Thyroid gland (tissue), 4 donors: ENCODE measurements at regions not wholly inside any gene's neighbourhood (a gene's known extent, or its start where the extent isn't known, plus 50 kb on each side); places are given as distances from the start of the nearest gene placed in this dataset.
"Not testable (repeated sequence)": the region's sequence is repeated elsewhere in the genome, so short reads cannot be mapped to it uniquely, and the experiment has no call there.

Experiments used
- DNase-seq, 2 donors: peaks; one replicate each; pipeline ENCODE4 v3.0.0-alpha.2; 2019
- H3K27ac ChIP-seq, 3 donors: fragments of 200-600 bp; sonication (generic); 1 replicate in 2 of 3; 2 replicates in 1 of 3; pipeline ENCODE4 v1.5.1; 2016 to 2019; ENCODE audit warnings: mild to moderate bottlenecking in 1 of 3, moderate library complexity in 1 of 3
- H3K27me3 ChIP-seq: fragments of 200-600 bp; sonication (generic); one replicate; pipeline ENCODE4 v1.5.1; 2019
- H3K36me3 ChIP-seq, 2 donors: fragments of 200-600 bp; sonication (generic); one replicate each; pipeline ENCODE4 v1.5.1; 2016 to 2019
- H3K4me1 ChIP-seq, 2 donors: fragments of 200-600 bp; sonication (generic); one replicate each; pipeline ENCODE4 v1.5.1; 2017 to 2019
- H3K4me3 ChIP-seq, 3 donors: fragments of 200-600 bp; sonication (generic); replicated peaks in 1 of 3; 1 replicate in 2 of 3; 2 replicates in 1 of 3; pipeline ENCODE4 v1.5.1; 2016; ENCODE audit warnings: mild to moderate bottlenecking in 1 of 3
- H3K9me3 ChIP-seq: fragments of 200-600 bp; sonication (generic); one replicate; pipeline ENCODE4 v1.5.1; 2017
- CTCF ChIP-seq, 6 experiments: fragments of 200-600 bp in 3 of 6; fragments of 450-650 bp in 3 of 6; sonication (generic) in 3 of 6; IDR thresholded peaks; one replicate each; pipeline ENCODE4 v1.5.1; 2016 to 2019; ENCODE audit warnings: antibody characterized with exemption in 6 of 6, mild to moderate bottlenecking in 2 of 6, inconsistent platforms in 1 of 6, moderate library complexity in 1 of 6
- POLR2A ChIP-seq, 2 donors: fragments of 450-650 bp; IDR thresholded peaks; one replicate each; pipeline ENCODE4 v1.6.1; 2017; ENCODE audit warnings: antibody characterized with exemption in 2 of 2, mild to moderate bottlenecking in 2 of 2, moderate library complexity in 1 of 2
- WGBS, 2 donors: methylation state at CpG; one replicate each; pipeline ENCODE4 v1.1.5; 2017; 5-methylcytosine and 5-hydroxymethylcytosine counted together
- intact Hi-C: fragments of 100-400 bp; cut with DNase I; formaldehyde crosslinking; loops from one replicate; pipeline ENCODE4 v1.15.1; 2023

- Histone ChIP-seq H3K27me3 (no peaks in the 10 kb centered on the region), H3K27ac (no peak overlapping the region), H3K4me3 (no peak overlapping the region), H3K4me1 (no peaks in the 10 kb centered on the region), H3K9me3 (no peaks in the 10 kb centered on the region), H3K36me3 (no peaks in the 10 kb centered on the region)
- TF ChIP-seq CTCF (IDR thresholded peaks at IDR 0.05) (no peak), POLR2A (IDR thresholded peaks at IDR 0.05) (no peak)
- intact Hi-C loops, result no loop called here
- DNase-seq, result no peak
- WGBS, 2 donors, result 90 to 94% methylated on average over 2 to 4 of the region's 4 CpGs
Measured at GRCh38 chr7:89621925-89622641, 532.2 kb upstream of the STEAP1 start.

- Histone ChIP-seq H3K27me3 (no peaks in the 10 kb centered on the region), H3K27ac (no peak overlapping the region), H3K36me3 (no peaks in the 10 kb centered on the region), H3K4me3 (no peak overlapping the region), H3K9me3 (no peaks in the 10 kb centered on the region), H3K4me1 (no peaks in the 10 kb centered on the region)
- peak; percentile 19 to 26 for DNase-seq
- intact Hi-C loops, result no loop called here
- TF ChIP-seq POLR2A (IDR thresholded peaks at IDR 0.05) (no peak), CTCF (IDR thresholded peaks at IDR 0.05) (peak in 5 of 6 experiments; percentile 18 to 82 (median 67))
- WGBS, 2 donors, result 9 to 18% methylated on average over 1 of the region's 1 CpG
Measured at GRCh38 chr7:89623018-89623672, 531.1 kb upstream of the STEAP1 start.

GRCh38 chr7:89624155-89624554 lies 530.1 kb upstream of the STEAP1 start:
- H3K4me1 ChIP-seq, H3K4me3 ChIP-seq, H3K27ac ChIP-seq, H3K27me3 ChIP-seq, H3K36me3 ChIP-seq, intact Hi-C loops, H3K9me3 ChIP-seq, DNase-seq: not testable (repeated sequence)
- 90 to 92% methylated on average over 5 of the region's 5 CpGs for WGBS, 2 donors

- 88 to 90% methylated on average over 3 of the region's 3 CpGs for WGBS, 2 donors
- H3K9me3 ChIP-seq, result no peaks in the 10 kb centered on the region
- no peak overlapping the region for H3K27ac ChIP-seq
- H3K27me3 ChIP-seq, result no peaks in the 10 kb centered on the region
- H3K4me1 ChIP-seq, result no peaks in the 10 kb centered on the region
- DNase-seq, result no peak
- no peak overlapping the region for H3K4me3 ChIP-seq
- no peaks in the 10 kb centered on the region for H3K36me3 ChIP-seq
- TF ChIP-seq POLR2A (IDR thresholded peaks at IDR 0.05), result no peak
- no peak for TF ChIP-seq CTCF (IDR thresholded peaks at IDR 0.05)
- intact Hi-C loops, result no loop called here
Measured at GRCh38 chr7:89648509-89648908, 505.8 kb upstream of the STEAP1 start.

GRCh38 chr7:89655946-89656345 lies 498.3 kb upstream of the STEAP1 start:
- H3K27ac ChIP-seq, result no peak overlapping the region
- intact Hi-C loops, result no loop called here
- TF ChIP-seq CTCF (IDR thresholded peaks at IDR 0.05), result no peak
- no peak for TF ChIP-seq POLR2A (IDR thresholded peaks at IDR 0.05)
- no peaks in the 10 kb centered on the region for H3K27me3 ChIP-seq
- no peak for DNase-seq
- 78 to 81% methylated on average over 1 of the region's 1 CpG for WGBS, 2 donors
- H3K36me3 ChIP-seq, result no peaks in the 10 kb centered on the region
- no peaks in the 10 kb centered on the region for H3K9me3 ChIP-seq
- H3K4me1 ChIP-seq, result no peaks in the 10 kb centered on the region
- H3K4me3 ChIP-seq, result no peak overlapping the region
